ENCODE measurements at regions not wholly inside any gene's neighbourhood (a gene's known extent, or its start where the extent isn't known, plus 50 kb on each side); places are given as distances from the start of the nearest gene placed in this dataset.

DNA sequence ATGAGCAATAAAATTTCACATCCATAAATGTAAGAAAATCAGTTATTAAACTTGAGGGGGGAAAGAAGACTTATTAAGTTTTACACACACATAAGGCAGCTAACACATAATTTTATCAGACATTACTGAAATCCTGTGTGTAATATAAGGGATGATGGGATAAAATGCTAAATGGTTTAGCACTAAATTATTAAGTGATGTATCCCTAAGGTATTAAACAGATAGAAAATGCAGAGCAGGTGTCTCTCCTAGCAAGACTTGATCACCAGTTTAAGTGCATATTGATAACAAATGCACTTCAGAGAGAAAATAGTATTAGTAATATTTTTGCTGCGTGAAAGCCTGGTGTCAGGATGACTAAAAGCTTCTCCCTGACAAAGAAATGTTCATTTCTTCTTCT lies 172.8 kb upstream of the ZFP64 start:
- TF ChIP-seq, protein P1, sequence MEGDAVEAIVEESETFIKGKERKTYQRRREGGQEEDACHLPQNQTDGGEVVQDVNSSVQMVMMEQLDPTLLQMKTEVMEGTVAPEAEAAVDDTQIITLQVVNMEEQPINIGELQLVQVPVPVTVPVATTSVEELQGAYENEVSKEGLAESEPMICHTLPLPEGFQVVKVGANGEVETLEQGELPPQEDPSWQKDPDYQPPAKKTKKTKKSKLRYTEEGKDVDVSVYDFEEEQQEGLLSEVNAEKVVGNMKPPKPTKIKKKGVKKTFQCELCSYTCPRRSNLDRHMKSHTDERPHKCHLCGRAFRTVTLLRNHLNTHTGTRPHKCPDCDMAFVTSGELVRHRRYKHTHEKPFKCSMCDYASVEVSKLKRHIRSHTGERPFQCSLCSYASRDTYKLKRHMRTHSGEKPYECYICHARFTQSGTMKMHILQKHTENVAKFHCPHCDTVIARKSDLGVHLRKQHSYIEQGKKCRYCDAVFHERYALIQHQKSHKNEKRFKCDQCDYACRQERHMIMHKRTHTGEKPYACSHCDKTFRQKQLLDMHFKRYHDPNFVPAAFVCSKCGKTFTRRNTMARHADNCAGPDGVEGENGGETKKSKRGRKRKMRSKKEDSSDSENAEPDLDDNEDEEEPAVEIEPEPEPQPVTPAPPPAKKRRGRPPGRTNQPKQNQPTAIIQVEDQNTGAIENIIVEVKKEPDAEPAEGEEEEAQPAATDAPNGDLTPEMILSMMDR (IDR thresholded peaks at IDR 0.05), result no peak
- no peak for TF ChIP-seq EP300 (IDR thresholded peaks at IDR 0.05)
